MM.1S (cell line): ENCODE measurements at regions not wholly inside any gene's neighbourhood (a gene's known extent, or its start where the extent isn't known, plus 50 kb on each side); places are given as distances from the start of the nearest gene placed in this dataset.

ENCODE experiments used
- DNase-seq: peaks from one replicate; pipeline ENCODE4 v3.0.0-alpha.2; 2015
- H2AFZ ChIP-seq: fragments of 300-600 bp; sonication (generic); 2 replicates; pipeline ENCODE4 v1.6.0; 2016; ENCODE audit warnings: antibody characterized with exemption, low read length
- H3F3A ChIP-seq: fragments of 300-600 bp; sonication (generic); 2 replicates; pipeline ENCODE4 v1.6.1; 2016; ENCODE audit warnings: mild to moderate bottlenecking, antibody characterized with exemption, low read length, moderate library complexity, mixed read lengths; ENCODE audit not compliant: insufficient read depth
- H3K27ac ChIP-seq: fragments of 300-600 bp; sonication (generic); 2 replicates; pipeline ENCODE4 v1.5.1; 2016; ENCODE audit warnings: mild to moderate bottlenecking, low read length
- H3K27me3 ChIP-seq: fragments of 300-600 bp; sonication (generic); replicated peaks from 2 replicates; pipeline ENCODE4 v1.6.0; 2016; ENCODE audit warnings: low read length; ENCODE audit not compliant: insufficient read depth
- H3K36me3 ChIP-seq: fragments of 300-600 bp; sonication (generic); replicated peaks from 2 replicates; pipeline ENCODE4 v1.6.1; 2016; ENCODE audit warnings: mild to moderate bottlenecking, low read length, mixed read lengths; ENCODE audit not compliant: insufficient read depth
- H3K4me1 ChIP-seq: fragments of 300-600 bp; sonication (generic); 2 replicates; pipeline ENCODE4 v1.6.1; 2016; ENCODE audit warnings: low read length, mixed read lengths
- H3K4me2 ChIP-seq: fragments of 300-600 bp; sonication (generic); 2 replicates; pipeline ENCODE4 v1.6.0; 2016; ENCODE audit warnings: low read depth, low read length
- H3K4me3 ChIP-seq: fragments of 300-600 bp; sonication (generic); 2 replicates; pipeline ENCODE4 v1.5.1; 2016; ENCODE audit warnings: low read length, mixed read lengths
- H3K79me2 ChIP-seq: fragments of 300-600 bp; sonication (generic); 2 replicates; pipeline ENCODE4 v1.6.1; 2016; ENCODE audit warnings: mixed run types, low read length, mixed read lengths
- H3K9ac ChIP-seq: fragments of 300-600 bp; sonication (generic); 2 replicates; pipeline ENCODE4 v1.6.1; 2016; ENCODE audit warnings: low read length, mixed read lengths
- H3K9me2 ChIP-seq: fragments of 300-600 bp; sonication (generic); replicated peaks from 2 replicates; pipeline ENCODE4 v1.6.1; 2016; ENCODE audit warnings: mild to moderate bottlenecking, low read length, mixed read lengths; ENCODE audit not compliant: insufficient read depth
- H3K9me3 ChIP-seq: fragments of 300-600 bp; sonication (generic); replicated peaks from 2 replicates; pipeline ENCODE4 v1.6.1; 2016; ENCODE audit warnings: mild to moderate bottlenecking, low read length, mixed read lengths; ENCODE audit not compliant: insufficient read depth
- H4K20me1 ChIP-seq: fragments of 300-600 bp; sonication (generic); 2 replicates; pipeline ENCODE4 v1.6.1; 2016; ENCODE audit warnings: mild to moderate bottlenecking, low read length, moderate library complexity, mixed read lengths; ENCODE audit not compliant: insufficient read depth
- CTCF ChIP-seq: fragments of 300-600 bp; sonication (generic); IDR thresholded peaks from 2 replicates; pipeline ENCODE4 v1.5.1; 2016; ENCODE audit warnings: antibody characterized with exemption, low read length, mixed read lengths
- EZH2 ChIP-seq: fragments of 300-600 bp; sonication (generic); optimal IDR thresholded peaks from 2 replicates; pipeline ENCODE3; 2017; ENCODE audit warnings: low read depth, mild to moderate bottlenecking, antibody characterized with exemption, low read length, mixed read lengths
- EZH2phosphoT487 ChIP-seq: fragments of 300-600 bp; sonication (generic); IDR thresholded peaks from 2 replicates; pipeline ENCODE4 v1.6.1; 2018; ENCODE audit warnings: antibody characterized with exemption, low read length

- Histone ChIP-seq H3K9me3 (no peaks in the 10 kb centered on the region), H2AFZ (no peak overlapping the region), H3K9ac (no peak overlapping the region), H3K27ac (no peak overlapping the region), H3K79me2 (no peaks in the 10 kb centered on the region), H3K36me3 (no peaks in the 10 kb centered on the region), H3K27me3 (no peaks in the 10 kb centered on the region), H4K20me1 (no peaks in the 10 kb centered on the region), H3K4me3 (no peak overlapping the region), H3K9me2 (no peaks in the 10 kb centered on the region), H3F3A (no peaks in the 10 kb centered on the region), H3K4me2 (no peak overlapping the region), H3K4me1 (no peaks in the 10 kb centered on the region)
- no peak for DNase-seq
- TF ChIP-seq EZH2phosphoT487 (no peak), EZH2 (no peak), CTCF (no peak)
Measured at GRCh38 chr7:88610942-88611341, 148.6 kb upstream of the ZNF804B start.

- Histone ChIP-seq H3F3A (no peaks in the 10 kb centered on the region), H4K20me1 (no peaks in the 10 kb centered on the region), H3K27ac (no peak overlapping the region), H3K4me2 (no peak overlapping the region), H3K79me2 (no peaks in the 10 kb centered on the region), H3K9me3 (no peaks in the 10 kb centered on the region), H3K27me3 (no peaks in the 10 kb centered on the region), H3K4me3 (no peak overlapping the region), H2AFZ (no peak overlapping the region), H3K36me3 (no peaks in the 10 kb centered on the region), H3K9me2 (no peaks in the 10 kb centered on the region), H3K9ac (no peak overlapping the region), H3K4me1 (no peaks in the 10 kb centered on the region)
- TF ChIP-seq CTCF (no peak), EZH2 (no peak), EZH2phosphoT487 (no peak)
- no peak for DNase-seq
Measured at GRCh38 chr7:88600695-88601094, 158.8 kb upstream of the ZNF804B start.

DNA sequence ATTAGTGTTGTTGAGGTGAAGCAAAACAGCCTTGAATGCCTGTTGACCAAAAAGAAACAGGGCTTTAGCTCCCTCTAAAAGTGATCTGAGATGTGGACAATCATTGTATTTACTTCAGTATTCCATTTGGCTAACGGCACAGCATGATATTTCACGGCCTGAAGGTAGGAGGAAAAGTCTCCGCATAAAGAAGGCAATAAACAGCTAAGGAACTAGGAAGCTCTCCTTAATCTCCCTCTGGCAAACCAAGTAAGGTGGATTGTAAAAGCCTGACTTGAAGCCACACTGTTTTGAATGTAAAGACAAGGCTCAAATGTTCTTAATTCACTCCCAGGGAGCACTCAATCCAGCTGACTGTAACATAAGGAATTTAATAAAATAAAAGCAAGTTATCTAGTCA, 160.0 kb upstream of the ZNF804B start:
- H3K9me2 ChIP-seq: no peaks in the 10 kb centered on the region
- H3K4me3 ChIP-seq: no peak overlapping the region
- no peak overlapping the region for H3K27ac ChIP-seq
- no peaks in the 10 kb centered on the region for H4K20me1 ChIP-seq
- TF ChIP-seq EZH2: no peak
- H3K4me1 ChIP-seq: no peaks in the 10 kb centered on the region
- no peaks in the 10 kb centered on the region for H3K9me3 ChIP-seq
- H3K9ac ChIP-seq: no peak overlapping the region
- H3K4me2 ChIP-seq: no peak overlapping the region
- no peak for DNase-seq
- no peaks in the 10 kb centered on the region for H3K36me3 ChIP-seq
- H3K27me3 ChIP-seq: no peaks in the 10 kb centered on the region
- no peak overlapping the region for H2AFZ ChIP-seq
- no peaks in the 10 kb centered on the region for H3K79me2 ChIP-seq
- no peaks in the 10 kb centered on the region for H3F3A ChIP-seq

DNA sequence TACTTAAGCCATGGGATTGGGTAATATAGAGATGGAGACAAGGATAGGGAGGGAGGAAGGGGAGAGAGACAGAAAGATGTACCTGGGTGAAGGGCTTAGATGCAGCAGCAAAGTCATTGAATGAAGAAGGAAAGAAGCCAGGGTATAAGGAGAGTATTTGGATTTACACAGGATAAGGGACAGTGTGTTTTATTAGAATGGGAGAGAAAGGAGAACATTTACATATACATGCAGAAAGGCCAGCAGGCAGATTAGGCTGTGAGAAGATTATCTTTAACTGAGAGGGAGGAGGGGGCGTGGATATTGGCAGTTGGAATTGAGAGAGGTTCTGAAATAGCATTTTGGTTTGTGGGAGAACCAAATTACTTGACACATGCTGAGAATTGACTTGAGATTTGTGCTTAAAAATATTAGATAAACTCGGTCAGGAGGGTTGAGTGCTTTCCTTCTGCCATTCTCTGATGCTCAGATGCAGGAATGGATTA, 161.5 kb upstream of the ZNF804B start:
- H3K79me2 ChIP-seq: no peaks in the 10 kb centered on the region
- TF ChIP-seq CTCF (no peak), EZH2phosphoT487 (no peak), EZH2 (no peak)
- no peak overlapping the region for H3K27ac ChIP-seq
- DNase-seq: no peak
- no peaks in the 10 kb centered on the region for H3K4me1 ChIP-seq
- H4K20me1 ChIP-seq: no peaks in the 10 kb centered on the region
- H3K27me3 ChIP-seq: no peaks in the 10 kb centered on the region
- no peak overlapping the region for H3K4me3 ChIP-seq
- no peaks in the 10 kb centered on the region for H3K9me2 ChIP-seq
- no peaks in the 10 kb centered on the region for H3K9me3 ChIP-seq
- H3F3A ChIP-seq: no peaks in the 10 kb centered on the region
- no peak overlapping the region for H3K4me2 ChIP-seq
- H3K36me3 ChIP-seq: no peaks in the 10 kb centered on the region
- H3K9ac ChIP-seq: no peak overlapping the region
- H2AFZ ChIP-seq: no peak overlapping the region
